ENCODE measurements at regions not wholly inside any gene's neighbourhood (a gene's known extent, or its start where the extent isn't known, plus 50 kb on each side); places are given as distances from the start of the nearest gene placed in this dataset.
"Not testable (repeated sequence)": the region's sequence is repeated elsewhere in the genome, so short reads cannot be mapped to it uniquely, and the experiment has no call there.

GRCh38 chr9:30928045-30928444 lies 1456.4 kb upstream of the ACO1 start:
- WGBS, 2 donors: 62 to 63% methylated on average over 4 of the region's 4 CpGs

GRCh38 chr9:30932226-30932625 lies 1452.2 kb upstream of the ACO1 start:
- no peak for DNase-seq (ENCODE audit: low spot score in 2 of 2)
- WGBS, 2 donors: 72 to 79% methylated on average over 2 of the region's 2 CpGs
- TF ChIP-seq POLR2A (IDR thresholded peaks at IDR 0.05): no peak
- no peak for TF ChIP-seq CTCF (IDR thresholded peaks at IDR 0.05)
- H3K4me3 ChIP-seq (ENCODE audit: low read depth, poor library complexity, severe bottlenecking): no peak overlapping the region
- intact Hi-C loops (cut with DNase I; ENCODE audit: low total_unique reads): no loop called here

More at GRCh38 chr9:30928045-30928444, 1456.4 kb upstream of the ACO1 start:
- no peak overlapping the region for H3K4me3 ChIP-seq (ENCODE audit: low read depth, poor library complexity, severe bottlenecking)
- DNase-seq (ENCODE audit: low spot score in 2 of 2): no peak
- intact Hi-C loops (cut with DNase I; ENCODE audit: low total_unique reads): no loop called here
- TF ChIP-seq CTCF (IDR thresholded peaks at IDR 0.05) (no peak), POLR2A (IDR thresholded peaks at IDR 0.05) (no peak)

- no peak for DNase-seq (ENCODE audit: low spot score in 2 of 2)
- no peak overlapping the region for H3K4me3 ChIP-seq (ENCODE audit: low read depth, poor library complexity, severe bottlenecking)
- TF ChIP-seq CTCF (IDR thresholded peaks at IDR 0.05): no peak
- no peak for TF ChIP-seq POLR2A (IDR thresholded peaks at IDR 0.05)
- intact Hi-C loops (cut with DNase I; ENCODE audit: low total_unique reads): no loop called here
Observed at GRCh38 chr9:30935730-30936129, 1448.7 kb upstream of the ACO1 start.

GRCh38 chr9:30937106-30937505 lies 1447.3 kb upstream of the ACO1 start:
- no peak overlapping the region for H3K4me3 ChIP-seq (ENCODE audit: low read depth, poor library complexity, severe bottlenecking)
- WGBS, 2 donors: 81 to 85% methylated on average over 4 of the region's 4 CpGs
- intact Hi-C loops (cut with DNase I; ENCODE audit: low total_unique reads): no loop called here
- DNase-seq (ENCODE audit: low spot score in 2 of 2): no peak
- TF ChIP-seq POLR2A (IDR thresholded peaks at IDR 0.05) (no peak), CTCF (IDR thresholded peaks at IDR 0.05) (no peak)

GRCh38 chr9:30942852-30943251 lies 1441.6 kb upstream of the ACO1 start:
- intact Hi-C loops (cut with DNase I; ENCODE audit: low total_unique reads); H3K4me3 ChIP-seq (ENCODE audit: low read depth, poor library complexity, severe bottlenecking); DNase-seq (ENCODE audit: low spot score in 2 of 2): not testable (repeated sequence)
- WGBS, 2 donors: 88 to 92% methylated on average over 2 of the region's 2 CpGs

GRCh38 chr9:30943446-30944224 lies 1440.8 kb upstream of the ACO1 start:
- 76 to 83% methylated on average over 21 of the region's 21 CpGs for WGBS, 2 donors
- TF ChIP-seq CTCF (IDR thresholded peaks at IDR 0.05): no peak
- no peak overlapping the region for H3K4me3 ChIP-seq (ENCODE audit: low read depth, poor library complexity, severe bottlenecking)
- intact Hi-C loops (cut with DNase I; ENCODE audit: low total_unique reads): no loop called here
- no peak for DNase-seq (ENCODE audit: low spot score in 2 of 2)

Measured in lower leg skin (tissue), 4 donors.